ENCODE measurements at regions not wholly inside any gene's neighbourhood (a gene's known extent, or its start where the extent isn't known, plus 50 kb on each side); places are given as distances from the start of the nearest gene placed in this dataset.

DNA sequence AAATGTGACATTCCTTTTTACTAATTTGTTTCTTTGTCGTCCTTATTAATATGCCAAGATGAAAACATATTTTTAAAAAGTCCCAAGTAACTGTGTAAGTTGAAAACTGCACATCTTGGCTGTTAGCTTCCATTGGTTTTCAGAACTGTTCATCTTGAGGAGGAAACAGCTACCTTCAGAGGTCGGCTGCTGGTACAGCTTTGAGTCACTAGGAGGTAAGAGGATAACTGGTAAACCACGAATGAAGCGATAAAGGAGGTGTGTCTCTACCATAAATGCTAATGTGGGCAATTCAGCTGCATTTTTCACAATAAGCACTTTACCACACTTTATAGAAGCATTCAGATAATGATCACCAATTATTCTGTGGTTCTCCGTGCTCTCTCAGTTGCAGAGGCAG lies 137.5 kb upstream of the KRAS start:
- peaks cover 4 to 6% of the 10 kb centered on the region in 2 donors for H3K4me1 ChIP-seq (replicated peaks in 1 of 2)
- WGBS, 4 donors, result 62 to 69% (median 64%) methylated on average over 5 of the region's 5 CpGs
- TF ChIP-seq, protein P1, sequence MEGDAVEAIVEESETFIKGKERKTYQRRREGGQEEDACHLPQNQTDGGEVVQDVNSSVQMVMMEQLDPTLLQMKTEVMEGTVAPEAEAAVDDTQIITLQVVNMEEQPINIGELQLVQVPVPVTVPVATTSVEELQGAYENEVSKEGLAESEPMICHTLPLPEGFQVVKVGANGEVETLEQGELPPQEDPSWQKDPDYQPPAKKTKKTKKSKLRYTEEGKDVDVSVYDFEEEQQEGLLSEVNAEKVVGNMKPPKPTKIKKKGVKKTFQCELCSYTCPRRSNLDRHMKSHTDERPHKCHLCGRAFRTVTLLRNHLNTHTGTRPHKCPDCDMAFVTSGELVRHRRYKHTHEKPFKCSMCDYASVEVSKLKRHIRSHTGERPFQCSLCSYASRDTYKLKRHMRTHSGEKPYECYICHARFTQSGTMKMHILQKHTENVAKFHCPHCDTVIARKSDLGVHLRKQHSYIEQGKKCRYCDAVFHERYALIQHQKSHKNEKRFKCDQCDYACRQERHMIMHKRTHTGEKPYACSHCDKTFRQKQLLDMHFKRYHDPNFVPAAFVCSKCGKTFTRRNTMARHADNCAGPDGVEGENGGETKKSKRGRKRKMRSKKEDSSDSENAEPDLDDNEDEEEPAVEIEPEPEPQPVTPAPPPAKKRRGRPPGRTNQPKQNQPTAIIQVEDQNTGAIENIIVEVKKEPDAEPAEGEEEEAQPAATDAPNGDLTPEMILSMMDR (IDR thresholded peaks at IDR 0.05), result no peak
- no peak for TF ChIP-seq POLR2A (IDR thresholded peaks at IDR 0.05)
- no peak overlapping the region for H3K27ac ChIP-seq
- H3K4me3 ChIP-seq, result no peak overlapping the region
- H3K36me3 ChIP-seq (replicated peaks in 1 of 2), result no peaks in the 10 kb centered on the region
- no peaks in the 10 kb centered on the region for H3K27me3 ChIP-seq
- DNase-seq, result no peak
- H3K9me3 ChIP-seq (replicated peaks in 1 of 3), result no peaks in the 10 kb centered on the region
- intact Hi-C loops (cut with DNase I), result no loop called here

DNA sequence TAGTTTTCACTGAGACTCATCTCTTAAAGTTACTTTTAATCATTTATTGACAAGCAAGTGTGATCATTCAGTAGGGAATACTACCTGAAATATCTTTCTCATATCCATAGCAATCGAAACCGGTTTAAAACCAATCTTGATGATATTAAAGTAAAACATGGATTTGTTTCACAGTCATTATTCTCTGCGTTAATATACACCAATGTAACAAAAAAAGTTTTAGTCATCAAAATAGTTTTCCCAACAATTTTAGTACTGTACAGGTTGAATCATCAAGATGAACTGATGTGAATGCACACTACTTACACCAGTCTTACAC lies 137.0 kb upstream of the KRAS start:
- H3K27ac ChIP-seq, result peak overlapping the region in 1 of 5 donors; percentile 95
- no peaks in the 10 kb centered on the region for H3K36me3 ChIP-seq (replicated peaks in 1 of 2)
- H3K4me1 ChIP-seq (replicated peaks in 1 of 2), result peaks cover 4 to 6% of the 10 kb centered on the region in 2 donors
- no peaks in the 10 kb centered on the region for H3K27me3 ChIP-seq
- no peak for DNase-seq
- TF ChIP-seq POLR2A (IDR thresholded peaks at IDR 0.05), result no peak
- TF ChIP-seq, protein P1 (IDR thresholded peaks at IDR 0.05), result peak in 1 of 6 experiments; percentile 8
- no peak overlapping the region for H3K4me3 ChIP-seq
- WGBS, 4 donors, result 47 to 63% (median 56%) methylated on average over 3 of the region's 3 CpGs
- H3K9me3 ChIP-seq (replicated peaks in 1 of 3), result no peaks in the 10 kb centered on the region
- intact Hi-C loops (cut with DNase I), result no loop called here

DNA sequence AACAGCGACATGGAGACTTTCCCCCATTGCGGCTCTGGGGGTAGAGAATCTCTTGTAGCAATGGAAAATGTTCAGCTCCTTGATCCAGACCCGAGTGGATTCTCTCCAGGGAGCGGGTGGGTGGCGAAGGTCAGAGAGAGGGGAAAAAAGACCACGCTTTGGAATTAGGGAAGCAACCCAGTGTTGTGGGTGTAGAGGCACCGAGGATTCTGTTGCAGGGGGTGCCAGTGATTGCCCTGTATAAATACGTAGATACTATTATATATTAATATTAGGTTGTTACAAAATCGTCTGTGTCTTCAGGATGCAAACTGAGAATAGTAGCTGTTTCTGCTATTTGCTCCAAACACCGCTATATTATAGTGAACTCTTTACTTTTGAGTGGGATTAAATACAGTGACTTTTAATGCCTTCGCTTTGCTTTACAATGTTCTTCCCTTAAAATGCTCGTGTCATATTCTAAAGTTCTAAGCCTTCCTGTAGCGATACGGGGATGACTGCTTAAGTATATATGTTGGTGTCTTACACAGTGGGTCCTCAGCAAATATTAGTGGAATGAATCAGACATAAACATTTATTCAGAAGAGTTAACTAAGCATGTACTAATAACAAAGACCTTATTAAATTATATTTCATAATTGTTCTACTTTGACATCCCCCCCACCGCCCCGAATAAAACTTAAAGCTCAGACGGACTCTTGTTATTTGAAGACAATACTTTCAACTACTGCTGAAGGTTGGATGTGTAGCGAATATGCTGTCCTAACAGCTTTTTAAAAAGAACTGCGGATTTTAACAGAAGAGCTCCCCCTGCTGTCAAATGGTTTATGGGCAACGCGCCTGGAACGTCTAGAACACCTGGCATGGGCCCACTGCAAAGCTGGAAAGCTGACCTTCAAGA lies 136.4 kb upstream of the KRAS start:
- peak overlapping the region; percentile 95 to 100 (median 99) for H3K27ac ChIP-seq
- no peaks in the 10 kb centered on the region for H3K9me3 ChIP-seq (replicated peaks in 1 of 3)
- intact Hi-C loops (cut with DNase I), result no loop called here
- peaks cover 4 to 6% of the 10 kb centered on the region in 2 donors for H3K4me1 ChIP-seq (replicated peaks in 1 of 2)
- H3K4me3 ChIP-seq, result peak overlapping the region; percentile 1 to 56 (median 36)
- no peaks in the 10 kb centered on the region for H3K36me3 ChIP-seq (replicated peaks in 1 of 2)
- H3K27me3 ChIP-seq, result no peaks in the 10 kb centered on the region
- WGBS, 4 donors, result 2 to 4% (median 3%) methylated on average over 22 of the region's 22 CpGs
- TF ChIP-seq POLR2A (IDR thresholded peaks at IDR 0.05), result peak in 1 of 2 donors; percentile 66
- TF ChIP-seq, protein P1 (IDR thresholded peaks at IDR 0.05), result peak; percentile 60 to 92 (median 89)
- peak; percentile 86 to 96 (median 91) for DNase-seq

DNA sequence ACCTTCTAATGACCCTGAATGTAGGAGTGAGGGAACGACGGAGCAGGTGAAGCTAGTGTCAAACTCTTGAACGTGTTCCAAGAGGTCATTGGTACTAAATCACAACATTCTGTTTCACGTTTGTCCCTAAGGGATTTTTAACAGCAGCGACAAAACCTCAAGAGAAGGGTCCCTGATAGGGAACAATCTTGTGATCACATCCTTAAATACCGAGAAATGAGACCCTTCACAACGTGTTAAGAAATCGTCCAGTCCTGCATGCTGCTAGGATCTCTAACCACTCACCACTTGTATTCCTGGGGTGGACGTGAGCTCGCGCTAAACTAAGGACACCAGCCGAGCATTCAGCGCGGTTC lies 134.1 kb upstream of the KRAS start:
- Histone ChIP-seq H3K4me3 (peak overlapping the region in 2 of 4 donors; percentile 53 to 56), H3K4me1 (replicated peaks in 1 of 2) (peaks cover 4 to 6% of the 10 kb centered on the region in 2 donors), H3K27me3 (no peaks in the 10 kb centered on the region), H3K36me3 (replicated peaks in 1 of 2) (no peaks in the 10 kb centered on the region), H3K27ac (peak overlapping the region; percentile 95 to 100 (median 99)), H3K9me3 (replicated peaks in 1 of 3) (no peaks in the 10 kb centered on the region)
- peak in 1 of 7 donors; percentile 25 for DNase-seq
- WGBS, 4 donors, result 24 to 41% (median 33%) methylated on average over 14 of the region's 14 CpGs
- intact Hi-C loops (cut with DNase I), result loop anchor here in 1 of 2 donors (5.0 kb wide), 1 partner anchor 133 kb away; the partner anchor contains the start of gene KRAS
- peak in 1 of 2 donors; percentile 17 for TF ChIP-seq POLR2A (IDR thresholded peaks at IDR 0.05)
- TF ChIP-seq, protein P1 (IDR thresholded peaks at IDR 0.05), result no peak
